SK-N-SH treated with all-trans-retinoic acid at 6 μM for 48 hours (cell line): ENCODE measurements at regions not wholly inside any gene's neighbourhood (a gene's known extent, or its start where the extent isn't known, plus 50 kb on each side); places are given as distances from the start of the nearest gene placed in this dataset.

ENCODE experiments used
- BACH2 ChIP-seq: fragments of 250-450 bp; sonication (Bioruptor Pico); IDR thresholded peaks from 2 replicates; pipeline ENCODE4 v1.9.0; 2021; ENCODE audit warnings: mild to moderate bottlenecking, borderline replicate concordance
- ESRRG ChIP-seq: fragments of 250-450 bp; sonication (Bioruptor Pico); IDR thresholded peaks from 2 replicates; pipeline ENCODE4 v1.6.1; 2021; ENCODE audit warnings: mild to moderate bottlenecking
- GLIS3 ChIP-seq: fragments of 250-450 bp; sonication (Bioruptor Pico); IDR thresholded peaks from 2 replicates; pipeline ENCODE4 v1.5.0; 2020; ENCODE audit warnings: mild to moderate bottlenecking, moderate library complexity
- RARB ChIP-seq: fragments of 250-450 bp; sonication (Bioruptor Pico); IDR thresholded peaks from 2 replicates; pipeline ENCODE4 v1.8.0; 2021; ENCODE audit warnings: mild to moderate bottlenecking, moderate library complexity
- TCF4 ChIP-seq: fragments of 250-450 bp; sonication (Bioruptor Pico); IDR thresholded peaks from 2 replicates; pipeline ENCODE4 v1.8.0; 2021; ENCODE audit warnings: mild to moderate bottlenecking, moderate library complexity, borderline replicate concordance
- ZNF70 ChIP-seq: fragments of 450-650 bp; formaldehyde crosslinking; IDR thresholded peaks from 2 replicates; pipeline ENCODE4 v1.5.0; 2020; ENCODE audit warnings: mild to moderate bottlenecking, moderate library complexity
- TF ChIP-seq, protein P1 (sequence below): fragments of 250-450 bp; sonication (Bioruptor Pico); IDR thresholded peaks from 2 replicates; pipeline ENCODE4 v1.8.0; 2020; ENCODE audit warnings: mild to moderate bottlenecking, moderate library complexity, borderline replicate concordance

GRCh38 chr10:33697016-33697415 lies 362.5 kb upstream of the NRP1 start:
- TF ChIP-seq, protein P1, sequence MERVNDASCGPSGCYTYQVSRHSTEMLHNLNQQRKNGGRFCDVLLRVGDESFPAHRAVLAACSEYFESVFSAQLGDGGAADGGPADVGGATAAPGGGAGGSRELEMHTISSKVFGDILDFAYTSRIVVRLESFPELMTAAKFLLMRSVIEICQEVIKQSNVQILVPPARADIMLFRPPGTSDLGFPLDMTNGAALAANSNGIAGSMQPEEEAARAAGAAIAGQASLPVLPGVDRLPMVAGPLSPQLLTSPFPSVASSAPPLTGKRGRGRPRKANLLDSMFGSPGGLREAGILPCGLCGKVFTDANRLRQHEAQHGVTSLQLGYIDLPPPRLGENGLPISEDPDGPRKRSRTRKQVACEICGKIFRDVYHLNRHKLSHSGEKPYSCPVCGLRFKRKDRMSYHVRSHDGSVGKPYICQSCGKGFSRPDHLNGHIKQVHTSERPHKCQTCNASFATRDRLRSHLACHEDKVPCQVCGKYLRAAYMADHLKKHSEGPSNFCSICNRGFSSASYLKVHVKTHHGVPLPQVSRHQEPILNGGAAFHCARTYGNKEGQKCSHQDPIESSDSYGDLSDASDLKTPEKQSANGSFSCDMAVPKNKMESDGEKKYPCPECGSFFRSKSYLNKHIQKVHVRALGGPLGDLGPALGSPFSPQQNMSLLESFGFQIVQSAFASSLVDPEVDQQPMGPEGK (CRISPR knock-in tag): no peak
- no peak for TF ChIP-seq ESRRG (CRISPR knock-in tag)
- TF ChIP-seq GLIS3 (CRISPR knock-in tag): no peak
- no peak for TF ChIP-seq TCF4 (CRISPR knock-in tag)
- no peak for TF ChIP-seq RARB (CRISPR knock-in tag)
- TF ChIP-seq ZNF70 (CRISPR knock-in tag): no peak
- no peak for TF ChIP-seq BACH2
